ENCODE measurements at regions not wholly inside any gene's neighbourhood (a gene's known extent, or its start where the extent isn't known, plus 50 kb on each side); places are given as distances from the start of the nearest gene placed in this dataset.
"Not testable (repeated sequence)": the region's sequence is repeated elsewhere in the genome, so short reads cannot be mapped to it uniquely, and the experiment has no call there.

DNA sequence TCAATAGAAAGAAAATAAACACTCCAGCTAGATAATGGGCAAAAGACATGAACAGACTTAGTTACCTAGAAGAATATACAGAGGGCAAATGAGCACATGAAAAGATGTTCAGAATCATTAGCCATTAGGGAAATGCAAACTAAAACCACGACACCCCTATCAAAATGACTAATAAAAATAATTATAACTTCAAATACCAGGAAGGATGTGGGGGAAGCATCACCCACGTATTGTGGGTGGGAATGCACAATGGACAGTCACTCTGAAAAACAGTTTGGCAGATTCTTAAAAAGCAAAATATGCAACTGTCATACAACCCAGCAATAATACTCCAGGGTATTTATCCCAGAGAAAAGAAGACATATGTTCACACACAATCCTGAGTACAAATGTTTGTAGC is 92.6 kb downstream of the DLL1 start:
- DNase-seq (ENCODE audit: low read depth): no peak

DNA sequence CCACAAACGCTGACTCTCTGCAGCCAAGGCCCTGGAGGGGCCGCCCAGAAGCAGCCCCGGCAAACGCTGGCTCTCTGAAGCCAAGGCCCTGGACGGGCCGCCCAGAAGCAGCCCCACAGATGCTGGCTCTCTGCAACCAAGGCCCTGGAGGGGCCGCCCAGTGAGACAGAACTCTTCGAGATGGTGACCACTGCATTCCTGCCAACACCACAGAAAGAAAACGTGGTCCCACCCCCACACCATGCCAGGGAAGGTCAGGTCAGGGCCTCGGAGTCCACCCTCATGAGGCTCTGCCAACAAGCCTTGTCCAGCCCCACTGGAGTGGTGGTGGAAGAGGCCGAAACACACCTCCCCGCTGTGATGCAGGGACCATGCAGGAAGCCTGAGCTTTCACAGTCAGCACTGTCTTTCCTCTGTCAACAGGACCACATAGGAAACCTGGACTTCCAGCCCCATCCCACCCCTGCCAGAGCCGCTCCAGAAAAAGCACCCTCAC is 97.5 kb downstream of the DLL1 start:
- no peak for DNase-seq (ENCODE audit: low read depth)

DNA sequence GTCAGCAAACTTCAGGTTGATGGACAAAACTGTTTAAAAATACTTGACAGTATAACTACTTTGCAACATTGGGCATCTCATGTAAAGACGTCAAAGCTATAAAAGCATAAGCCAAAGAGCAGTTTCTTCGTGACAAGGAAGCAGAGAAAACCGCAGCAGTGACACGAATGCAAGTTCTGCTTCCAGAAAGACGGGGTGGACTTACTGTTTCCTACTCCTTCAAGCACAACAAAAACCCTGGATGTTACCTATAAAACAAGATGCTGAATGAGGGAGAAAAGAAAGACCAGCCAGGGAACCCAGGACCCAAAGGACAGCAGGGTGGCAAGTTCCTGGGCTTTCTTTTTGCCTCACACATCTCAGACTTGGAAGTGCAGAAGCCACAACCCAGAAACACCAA is 98.0 kb downstream of the DLL1 start:
- DNase-seq (ENCODE audit: low read depth): no peak

DNA sequence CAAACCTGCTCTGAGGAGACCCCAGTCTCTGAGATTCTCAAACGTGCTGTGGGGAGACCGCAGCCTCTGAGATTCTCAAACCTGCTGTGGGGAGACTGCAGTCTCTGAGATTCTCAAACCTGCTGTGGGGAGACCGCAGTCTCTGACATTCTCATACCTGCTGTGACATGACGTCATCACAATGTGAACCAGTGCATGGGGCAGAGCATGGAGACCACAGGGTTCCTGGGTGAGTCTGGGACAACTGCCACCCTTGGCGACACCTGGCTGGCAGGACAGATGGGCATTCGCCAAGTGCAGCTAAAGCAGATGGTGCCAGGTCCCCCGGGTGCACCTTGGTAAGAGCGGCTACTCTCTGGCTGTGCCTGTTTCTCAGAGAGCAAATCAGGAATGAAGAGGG is 98.8 kb downstream of the DLL1 start:
- DNase-seq (ENCODE audit: low read depth): not testable (repeated sequence)

DNA sequence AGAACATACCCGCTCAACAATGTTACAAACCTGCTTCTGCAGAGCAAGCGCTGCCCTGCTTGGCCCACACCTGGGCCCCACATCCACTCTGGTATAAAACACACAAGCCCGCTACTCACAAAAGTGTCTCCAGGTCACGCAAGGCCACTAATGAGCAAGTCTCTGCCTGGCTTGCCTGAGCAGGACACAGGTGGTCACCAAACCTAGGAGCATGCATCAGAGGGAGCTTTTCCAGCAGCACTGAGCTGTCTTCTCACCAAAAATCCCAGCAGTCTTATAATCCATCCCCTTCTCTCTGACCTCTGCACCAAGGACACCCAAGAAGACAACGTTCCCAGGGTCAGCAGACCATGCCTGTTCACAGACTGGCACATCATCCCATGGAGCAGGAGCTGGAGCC is 100.8 kb downstream of the DLL1 start:
- no peak for DNase-seq (ENCODE audit: low read depth)

DNA sequence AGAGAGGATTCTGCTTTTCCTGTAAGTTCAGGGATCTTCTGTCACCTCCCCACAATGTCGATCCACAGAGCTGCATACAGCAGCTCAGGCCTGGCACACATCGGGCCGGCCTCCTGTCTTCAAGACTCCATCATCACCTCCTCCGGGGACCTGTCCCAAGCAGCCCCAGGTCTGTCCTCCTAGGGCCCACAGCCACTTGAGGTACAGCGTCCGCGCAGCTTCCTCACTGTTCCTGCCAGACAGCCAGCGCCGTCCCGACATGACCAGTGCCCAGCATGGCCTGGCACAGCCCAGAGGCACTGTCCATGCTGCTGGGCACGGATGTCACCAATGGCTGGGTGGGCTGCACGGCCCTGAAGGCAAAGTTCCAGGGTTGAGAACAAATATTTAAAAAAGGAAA is 101.6 kb downstream of the DLL1 start:
- no peak for DNase-seq (ENCODE audit: low read depth)

DNA sequence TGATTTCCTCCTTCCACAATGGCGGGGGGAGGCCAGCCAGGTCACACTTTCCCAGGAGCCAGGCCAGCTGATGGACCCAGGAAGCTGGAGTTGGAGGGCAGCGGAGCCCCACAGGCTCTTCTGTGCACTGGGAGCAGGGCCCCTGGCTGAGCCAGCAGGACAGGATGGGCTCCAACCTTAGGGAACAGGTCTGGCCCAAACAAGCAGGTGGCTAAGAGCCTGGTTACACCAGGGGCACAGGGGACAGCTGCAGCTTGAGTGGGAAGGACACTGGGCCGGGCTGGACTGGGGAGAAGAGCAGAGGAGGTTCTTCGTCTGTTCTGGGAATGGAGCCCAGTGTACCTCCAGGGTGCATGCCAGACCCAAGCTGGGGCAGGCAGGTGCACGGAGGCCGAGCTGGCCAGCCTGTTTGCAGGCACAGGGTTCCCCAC is 102.3 kb downstream of the DLL1 start:
- DNase-seq (ENCODE audit: low read depth): no peak

DNA sequence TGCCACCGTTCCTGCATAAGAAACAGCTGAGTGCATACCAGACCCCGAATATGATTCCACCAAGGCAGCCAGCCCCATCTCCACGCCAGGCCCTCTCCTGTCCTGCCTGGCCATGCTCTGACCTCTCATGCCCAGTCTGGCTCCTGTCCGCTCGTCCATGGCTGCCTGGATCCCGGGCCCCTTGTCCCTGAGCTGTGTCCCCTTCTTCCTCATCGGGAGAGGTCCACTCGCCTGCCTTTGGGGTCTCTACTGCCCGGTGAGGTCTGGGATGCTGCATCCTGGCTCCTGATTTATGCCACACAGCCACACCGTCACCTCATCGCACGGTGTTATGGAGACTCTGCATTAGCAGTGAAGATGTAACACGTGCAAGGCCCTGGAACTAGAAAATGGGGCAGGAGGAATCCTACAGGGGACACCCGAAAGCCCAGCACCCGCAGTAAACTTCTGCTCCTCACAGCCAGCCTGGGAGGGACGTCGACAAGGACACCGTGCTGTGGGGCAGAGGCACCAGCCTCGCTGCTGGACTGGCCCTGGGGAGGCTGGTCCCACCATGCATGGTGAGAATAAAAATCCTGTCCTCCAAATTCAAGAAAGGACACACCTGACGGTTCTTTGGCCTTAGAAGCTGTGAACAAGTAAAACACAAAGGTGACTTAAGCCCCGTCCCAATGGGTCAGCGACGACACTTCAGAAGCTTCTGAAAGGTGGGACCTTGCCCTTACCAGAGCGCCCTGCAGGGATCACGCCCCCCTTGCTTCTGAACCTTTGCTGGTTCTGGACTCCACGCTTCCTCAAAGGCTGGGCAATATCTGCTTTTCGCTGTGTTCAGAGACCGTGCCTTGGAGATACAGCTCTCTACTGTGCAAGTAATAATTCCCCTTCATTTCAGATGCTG is 103.0 kb downstream of the DLL1 start:
- no peak for DNase-seq (ENCODE audit: low read depth)

DNA sequence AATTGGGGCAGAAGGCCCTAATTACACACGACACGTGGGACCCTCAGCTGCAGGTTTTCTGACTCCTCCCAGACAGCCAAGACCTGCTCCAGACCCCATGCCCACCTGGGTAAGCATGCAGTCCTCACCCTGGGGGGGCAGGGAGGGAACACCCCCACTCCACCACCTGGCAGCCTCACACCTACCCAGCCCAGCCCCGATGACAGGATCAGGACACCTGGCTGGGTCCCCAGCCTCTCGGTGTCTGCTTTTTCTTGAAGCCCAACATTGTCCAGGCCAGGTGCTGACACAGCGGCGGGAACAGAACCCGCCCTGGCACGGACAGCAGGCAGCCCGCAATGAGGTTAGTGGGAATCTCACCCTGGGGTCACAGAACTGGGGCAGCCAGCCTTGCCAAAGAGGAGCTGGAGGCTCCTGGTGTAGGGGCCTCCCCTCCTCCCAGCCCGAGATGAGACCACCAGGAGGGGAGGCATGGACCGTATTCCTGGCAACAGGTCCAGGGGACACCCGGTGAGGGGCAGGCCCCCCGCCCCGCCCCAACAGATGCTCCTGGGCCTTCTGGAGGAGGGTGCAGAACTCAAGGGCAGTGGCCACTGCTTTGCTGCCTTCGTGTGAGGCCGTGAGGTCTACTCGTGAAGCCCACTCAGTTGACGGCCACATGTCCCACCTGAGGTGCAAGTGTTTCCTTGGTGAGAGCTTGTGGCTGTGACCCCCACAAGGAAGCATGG is 103.8 kb downstream of the DLL1 start:
- no peak for DNase-seq (ENCODE audit: low read depth)

DNA sequence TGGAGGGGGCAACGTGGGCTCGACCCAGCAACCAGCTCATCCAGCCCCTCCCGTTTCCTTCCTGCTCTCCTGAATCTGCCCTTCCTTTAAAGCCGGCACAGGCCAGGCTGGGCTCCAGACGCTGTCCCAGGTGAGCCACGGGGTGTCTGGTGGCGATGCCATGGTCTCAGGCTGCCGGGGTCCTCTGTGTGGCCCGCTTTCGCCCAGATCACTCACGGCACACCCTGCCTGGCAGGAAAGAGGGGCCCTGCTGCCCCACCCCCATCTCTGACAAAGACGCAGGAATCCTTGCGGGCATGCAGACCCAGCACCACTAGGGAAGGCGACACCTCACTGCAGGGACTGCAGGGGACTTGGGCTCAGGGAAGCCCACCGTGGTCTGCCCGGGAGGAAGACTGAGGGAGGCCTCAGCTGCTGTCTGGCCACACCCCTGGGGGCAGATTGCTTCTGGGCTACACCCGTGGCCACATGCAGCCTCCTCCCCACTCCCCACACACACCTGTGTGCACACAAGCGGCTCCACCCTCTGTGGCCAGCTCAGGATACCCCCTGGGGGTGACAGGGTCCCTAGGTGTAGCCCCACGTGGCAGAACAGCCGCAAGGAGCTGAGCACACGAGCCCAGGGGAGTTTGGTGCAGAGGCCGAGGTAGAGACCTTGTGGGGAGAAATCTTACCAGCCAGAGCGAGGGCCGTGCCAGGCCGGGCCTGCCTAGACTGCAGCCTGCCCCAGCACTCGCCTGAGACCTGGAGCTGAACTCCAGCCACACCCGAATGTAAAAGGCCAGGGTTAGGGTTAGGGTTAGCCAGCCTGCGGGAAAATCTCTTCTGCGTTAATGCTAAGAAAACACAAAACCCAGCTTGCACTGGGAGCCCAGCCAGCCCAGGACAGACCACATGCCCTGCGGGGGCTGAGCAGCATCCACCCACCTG is 104.6 kb downstream of the DLL1 start:
- DNase-seq (ENCODE audit: low read depth): no peak

DNA sequence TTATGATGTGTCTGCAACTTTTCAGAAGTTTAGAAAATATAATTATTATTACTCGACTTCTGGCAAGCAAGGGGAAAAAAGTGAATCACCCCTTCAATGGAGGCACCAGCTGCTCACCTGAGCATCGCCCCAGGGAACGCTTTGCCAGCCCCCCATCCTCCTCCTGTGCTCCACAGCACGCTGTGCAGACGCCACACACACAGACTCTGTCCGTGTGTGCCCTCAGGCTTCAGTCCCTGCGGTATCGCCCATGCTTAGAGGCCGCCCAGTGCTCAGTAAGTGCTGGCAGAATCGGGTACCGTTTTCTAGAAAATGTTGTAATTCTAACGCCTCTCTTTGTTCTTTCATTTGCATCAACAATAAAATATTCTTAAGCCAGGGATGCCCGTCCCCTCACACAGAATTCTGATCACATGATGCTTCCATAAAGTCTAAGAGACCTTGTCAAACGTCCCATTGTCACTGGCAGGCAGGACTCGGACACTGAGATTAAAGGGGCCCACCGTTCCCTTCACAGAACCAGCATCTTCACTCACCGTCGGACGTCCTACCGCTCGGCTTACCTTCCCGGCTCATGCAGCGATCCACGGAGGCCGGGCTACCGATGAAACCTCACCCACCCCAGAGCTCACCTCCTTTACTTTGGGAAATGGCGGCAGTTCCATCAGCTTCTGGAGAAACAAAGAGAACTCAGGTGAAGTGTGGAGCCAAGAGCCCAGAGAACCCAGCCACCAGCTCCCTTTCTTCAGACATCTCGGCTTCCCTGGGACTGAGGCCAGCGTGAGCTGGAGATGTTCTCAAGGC is 105.5 kb downstream of the DLL1 start:
- DNase-seq (ENCODE audit: low read depth): no peak

DNA sequence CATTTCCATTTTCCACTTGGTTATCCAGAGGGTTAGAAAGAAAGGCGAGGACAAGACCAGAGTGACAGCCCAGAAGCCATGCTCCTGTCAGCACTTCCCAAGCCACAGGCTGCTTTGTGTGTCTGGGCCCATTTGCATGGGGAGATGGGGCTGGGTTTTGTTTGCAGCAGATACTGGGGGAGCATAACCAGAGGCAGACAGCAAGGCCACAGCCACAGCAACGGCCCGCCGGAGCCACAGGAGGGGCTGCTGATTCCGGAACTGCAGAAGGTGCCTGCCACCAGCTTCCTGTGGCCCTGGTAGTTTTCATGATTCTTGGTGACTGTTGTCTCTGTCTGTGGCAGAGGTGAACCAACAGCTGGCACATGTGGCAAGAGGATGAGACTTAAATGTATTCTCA is 106.6 kb downstream of the DLL1 start:
- no peak for DNase-seq (ENCODE audit: low read depth)

DNA sequence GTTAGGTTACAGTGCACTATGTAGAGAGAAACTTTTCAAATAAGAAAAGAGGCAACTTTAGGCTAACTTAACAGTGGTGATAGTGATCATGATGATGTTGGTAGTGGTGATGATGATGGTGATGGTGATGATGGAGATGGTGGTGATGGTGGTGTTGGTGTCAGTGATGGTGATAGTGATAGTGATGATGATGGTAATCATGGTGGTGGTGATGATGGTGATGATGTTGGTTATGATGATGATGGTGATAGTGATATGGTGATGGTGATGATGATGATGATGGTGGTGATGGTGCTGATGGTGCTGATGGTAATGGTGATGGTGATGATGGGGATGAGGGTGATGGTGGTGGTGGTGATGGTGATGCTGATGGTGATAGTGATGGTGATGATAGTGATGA is 107.4 kb downstream of the DLL1 start:
- DNase-seq (ENCODE audit: low read depth): no peak

DNA sequence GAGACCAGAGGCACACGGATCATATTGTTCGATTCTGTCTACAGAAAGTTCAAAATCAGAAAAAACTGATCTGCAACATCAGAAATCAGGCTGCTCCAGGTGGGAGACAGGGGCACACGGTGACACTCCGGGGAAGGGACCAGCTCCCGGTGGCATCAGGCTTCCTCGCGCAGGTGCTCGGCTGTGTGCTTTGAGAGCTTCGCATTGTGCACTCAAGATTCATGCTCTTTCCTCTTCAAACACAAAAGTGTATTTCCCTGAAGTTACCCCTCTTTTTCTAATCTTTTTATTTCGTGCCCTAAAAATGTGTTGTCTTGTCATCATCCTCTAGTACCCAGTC is 108.1 kb downstream of the DLL1 start:
- DNase-seq (ENCODE audit: low read depth): no peak

DNA sequence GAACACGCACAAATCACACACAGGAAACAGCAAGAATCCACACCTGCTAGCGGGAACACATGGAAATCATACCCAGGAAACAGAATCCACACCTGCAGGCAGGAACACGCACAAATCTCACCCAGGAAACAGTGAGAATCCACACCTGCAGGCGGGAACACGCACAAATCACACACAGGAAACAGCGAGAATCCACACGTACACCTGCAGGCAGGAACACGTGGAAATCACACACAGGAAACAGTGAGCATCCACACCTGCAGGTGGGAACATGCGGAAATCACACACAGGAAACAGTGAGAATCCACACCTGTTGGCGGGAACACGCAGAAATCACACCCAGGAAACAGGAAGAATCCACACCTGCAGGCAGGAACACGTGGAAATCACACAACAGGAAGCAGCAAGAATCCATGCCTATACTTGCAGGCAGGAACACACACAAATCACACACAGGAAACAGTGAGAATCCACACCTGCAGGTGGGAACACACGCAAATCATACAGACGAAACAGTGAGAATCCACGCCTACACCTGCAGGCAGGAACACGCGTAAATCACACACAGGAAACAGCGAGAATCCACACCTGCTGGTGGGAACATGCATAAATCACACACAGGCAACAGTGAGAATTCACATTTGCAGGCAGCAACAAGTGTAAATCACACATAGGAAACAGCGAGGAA is 108.6 kb downstream of the DLL1 start:
- DNase-seq (ENCODE audit: low read depth): no peak

DNA sequence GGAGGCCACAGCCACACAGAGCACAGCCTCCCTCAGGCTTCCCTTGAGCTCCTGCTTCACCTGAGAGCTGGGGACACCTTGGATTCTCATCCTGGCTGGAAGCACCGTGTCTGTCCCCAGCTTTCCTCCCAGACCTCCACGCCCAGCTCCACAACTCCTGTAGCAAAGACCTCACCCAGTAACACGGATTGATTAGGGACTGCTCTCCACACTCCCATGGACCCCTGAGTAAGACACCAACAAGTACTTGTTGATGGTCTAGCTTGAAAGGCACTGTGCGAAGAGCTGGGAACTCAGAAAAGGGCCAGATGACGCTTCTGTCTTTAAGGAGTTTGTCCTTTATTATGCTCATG is 109.6 kb downstream of the DLL1 start:
- DNase-seq (ENCODE audit: low read depth): no peak

DNA sequence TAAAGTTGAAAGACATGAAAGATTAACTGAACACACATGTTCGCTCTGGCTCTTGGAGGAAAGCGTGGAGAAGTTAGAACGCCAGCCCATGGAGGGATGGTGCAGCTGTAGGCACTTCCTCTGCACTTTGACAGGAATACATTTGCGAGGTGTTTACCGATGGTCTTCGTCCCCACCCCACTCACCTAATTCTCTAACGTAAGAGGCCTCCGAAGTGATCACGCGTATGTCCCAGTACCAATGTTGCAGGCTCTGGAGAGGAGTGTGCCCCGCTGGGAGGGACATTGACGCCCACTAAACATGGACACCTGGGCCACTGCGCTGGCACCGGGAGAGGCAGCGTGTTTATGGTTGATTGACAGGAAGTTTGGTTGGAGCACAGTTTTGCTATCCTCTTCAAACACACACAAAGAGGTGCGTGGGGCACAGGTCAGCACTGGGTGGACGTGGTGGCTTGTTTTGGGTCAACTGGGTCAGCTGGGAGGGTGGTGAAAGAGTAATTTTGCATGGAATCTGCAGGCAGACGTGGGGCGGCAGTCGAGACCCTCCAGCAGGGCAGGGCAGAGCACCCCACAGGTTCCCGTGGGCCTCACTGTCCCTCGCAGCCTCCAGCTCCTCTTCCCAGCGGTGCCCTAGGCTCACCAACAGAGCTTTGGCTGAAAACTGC is 110.1 kb downstream of the DLL1 start:
- DNase-seq (ENCODE audit: low read depth): no peak

DNA sequence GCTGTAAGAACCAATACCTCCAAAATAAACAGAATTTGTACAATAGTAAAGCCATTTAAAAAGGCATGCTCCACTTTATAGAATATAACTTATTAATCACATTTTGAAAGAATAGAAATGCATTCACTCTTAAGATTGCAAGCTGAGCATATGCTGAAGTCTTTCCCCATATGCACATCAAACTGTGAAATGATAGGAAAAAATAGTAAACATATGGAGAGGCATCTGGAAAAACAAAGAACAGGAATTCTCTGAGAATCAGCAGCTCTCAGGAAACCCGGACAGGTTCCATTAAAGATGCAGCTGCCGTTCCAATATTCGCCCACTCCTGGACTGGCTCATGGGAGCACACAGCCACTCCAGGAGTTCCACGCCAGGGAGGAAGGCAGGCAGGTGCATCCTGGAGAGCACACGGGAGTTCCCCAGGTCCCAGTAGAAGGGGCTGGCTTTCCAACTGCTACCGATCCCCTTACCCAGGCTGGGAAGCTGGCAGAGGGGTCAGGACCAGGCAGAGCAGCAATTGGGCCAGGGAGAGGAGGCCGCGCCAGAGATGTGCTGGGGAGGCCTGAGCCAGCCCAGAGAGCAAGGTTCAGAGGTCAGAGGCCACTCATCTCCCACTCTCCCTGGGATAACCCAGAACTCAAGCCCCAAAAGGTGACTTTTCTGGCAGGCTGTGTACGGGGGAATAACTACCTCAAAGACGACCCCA is 111.1 kb downstream of the DLL1 start:
- DNase-seq (ENCODE audit: low read depth): no peak
